Retinal pigment epithelial cell (primary cell): ENCODE measurements at regions not wholly inside any gene's neighbourhood (a gene's known extent, or its start where the extent isn't known, plus 50 kb on each side); places are given as distances from the start of the nearest gene placed in this dataset.

ENCODE experiments used
- DNase-seq: peaks from one replicate; pipeline ENCODE4 v3.0.0-alpha.2; 2010; ENCODE audit warnings: low read depth
- H3K4me3 ChIP-seq: 2 replicates; pipeline ENCODE4 v1.5.1; 2011; ENCODE audit warnings: mild to moderate bottlenecking, low read length, control low read depth, moderate library complexity
- TF ChIP-seq, protein P1 (sequence below): conservative IDR thresholded peaks from 2 replicates; pipeline ENCODE4 v1.5.1; 2011; ENCODE audit warnings: low read depth, low read length, control low read depth, inconsistent platforms

DNA sequence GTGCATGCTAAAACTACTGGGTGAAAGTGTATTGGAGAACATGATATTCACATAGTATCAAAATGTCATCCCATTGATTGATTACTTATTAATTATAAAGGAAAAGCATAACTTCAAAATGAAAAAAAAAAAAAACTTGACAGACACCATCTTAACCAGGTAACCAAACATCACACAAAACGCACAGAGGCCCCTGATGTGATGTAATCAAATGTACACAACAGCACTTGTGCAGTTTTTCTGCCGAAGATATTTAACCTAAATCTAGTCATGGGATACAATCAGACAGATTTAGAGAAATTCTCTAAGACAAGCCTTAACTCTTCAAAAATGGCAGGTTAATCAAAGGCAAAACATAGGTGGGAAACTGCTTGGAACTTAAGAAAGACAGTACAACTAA is 102.0 kb upstream of the TENT5A start:
- TF ChIP-seq, protein P1, sequence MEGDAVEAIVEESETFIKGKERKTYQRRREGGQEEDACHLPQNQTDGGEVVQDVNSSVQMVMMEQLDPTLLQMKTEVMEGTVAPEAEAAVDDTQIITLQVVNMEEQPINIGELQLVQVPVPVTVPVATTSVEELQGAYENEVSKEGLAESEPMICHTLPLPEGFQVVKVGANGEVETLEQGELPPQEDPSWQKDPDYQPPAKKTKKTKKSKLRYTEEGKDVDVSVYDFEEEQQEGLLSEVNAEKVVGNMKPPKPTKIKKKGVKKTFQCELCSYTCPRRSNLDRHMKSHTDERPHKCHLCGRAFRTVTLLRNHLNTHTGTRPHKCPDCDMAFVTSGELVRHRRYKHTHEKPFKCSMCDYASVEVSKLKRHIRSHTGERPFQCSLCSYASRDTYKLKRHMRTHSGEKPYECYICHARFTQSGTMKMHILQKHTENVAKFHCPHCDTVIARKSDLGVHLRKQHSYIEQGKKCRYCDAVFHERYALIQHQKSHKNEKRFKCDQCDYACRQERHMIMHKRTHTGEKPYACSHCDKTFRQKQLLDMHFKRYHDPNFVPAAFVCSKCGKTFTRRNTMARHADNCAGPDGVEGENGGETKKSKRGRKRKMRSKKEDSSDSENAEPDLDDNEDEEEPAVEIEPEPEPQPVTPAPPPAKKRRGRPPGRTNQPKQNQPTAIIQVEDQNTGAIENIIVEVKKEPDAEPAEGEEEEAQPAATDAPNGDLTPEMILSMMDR = no peak
- no peak for DNase-seq
- H3K4me3 ChIP-seq = no peak overlapping the region

GRCh38 chr6:81853975-81854374 is 101.5 kb upstream of the TENT5A start:
- no peak for DNase-seq
- TF ChIP-seq, protein P1 = no peak
- no peak overlapping the region for H3K4me3 ChIP-seq

DNA sequence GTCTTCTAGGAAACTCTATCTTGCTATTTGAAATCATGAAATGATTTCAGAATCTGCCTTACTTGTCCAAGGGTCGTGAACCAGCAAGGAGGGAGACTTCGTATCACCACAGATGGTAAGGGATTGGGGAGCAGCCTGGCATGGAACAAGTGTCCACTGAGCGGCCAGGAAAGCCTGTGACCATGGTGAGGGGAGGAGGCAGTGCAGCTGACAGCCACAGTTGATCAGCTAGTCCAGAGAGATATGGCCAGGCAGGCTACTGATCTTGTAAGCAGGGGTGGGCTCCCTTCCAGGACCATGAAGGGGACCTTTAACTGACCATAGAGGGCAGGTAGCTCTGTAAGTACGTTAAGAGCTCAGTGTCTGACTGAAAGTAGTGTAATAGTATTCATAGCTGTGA is 96.8 kb upstream of the TENT5A start:
- DNase-seq = no peak
- TF ChIP-seq, protein P1 = no peak
- H3K4me3 ChIP-seq = no peak overlapping the region

DNA sequence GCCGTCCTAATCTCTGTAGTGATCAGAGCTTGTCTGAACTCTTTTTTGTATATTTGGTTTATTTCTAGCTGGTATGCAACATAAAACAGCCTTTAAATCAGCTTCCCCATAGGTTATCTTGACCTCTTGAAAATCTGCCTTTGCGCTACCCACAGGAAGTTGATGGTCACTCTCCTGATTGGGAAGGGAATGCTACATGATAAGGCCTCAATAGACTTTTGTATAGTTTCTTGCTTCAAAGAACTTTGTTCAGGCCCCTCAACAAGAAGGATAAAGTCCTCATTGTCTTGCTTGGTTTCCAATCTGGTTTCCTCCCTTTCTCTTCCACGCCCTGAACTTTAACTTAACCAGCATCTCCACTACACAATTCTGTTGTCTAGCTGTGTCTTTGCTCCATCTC is 95.4 kb upstream of the TENT5A start:
- DNase-seq = no peak
- TF ChIP-seq, protein P1 = no peak
- no peak overlapping the region for H3K4me3 ChIP-seq

GRCh38 chr6:81844686-81845085 is 92.2 kb upstream of the TENT5A start:
- no peak overlapping the region for H3K4me3 ChIP-seq
- TF ChIP-seq, protein P1 = no peak
- DNase-seq = no peak

- TF ChIP-seq, protein P1 = no peak
- no peak for DNase-seq
- no peak overlapping the region for H3K4me3 ChIP-seq
Observed at GRCh38 chr6:81843302-81843701, 90.8 kb upstream of the TENT5A start.

DNA sequence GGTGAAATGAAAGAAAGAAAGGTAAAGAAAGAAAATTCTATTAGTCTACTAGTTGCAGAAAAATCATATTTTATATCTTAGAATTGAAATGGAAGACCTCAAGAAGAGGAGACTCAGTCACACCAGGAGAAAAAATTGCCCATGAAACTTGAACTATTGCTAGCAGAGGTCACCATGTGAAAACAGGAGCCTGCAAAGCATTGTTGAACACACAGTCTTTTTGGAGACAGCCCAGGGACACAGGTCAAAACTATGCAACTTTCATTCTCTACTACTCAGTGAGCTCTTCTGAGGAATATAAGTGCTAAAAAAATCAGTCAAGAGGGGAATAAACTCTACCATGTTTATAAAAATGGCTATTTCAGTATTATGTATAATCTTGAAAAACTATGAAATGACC is 89.8 kb upstream of the TENT5A start:
- no peak for DNase-seq
- no peak overlapping the region for H3K4me3 ChIP-seq
- TF ChIP-seq, protein P1 = no peak
